ENCODE measurements at regions not wholly inside any gene's neighbourhood (a gene's known extent, or its start where the extent isn't known, plus 50 kb on each side); places are given as distances from the start of the nearest gene placed in this dataset.
A peak's percentile ranks its signal among the peaks of the same experiment; 100 is the strongest.

DNA sequence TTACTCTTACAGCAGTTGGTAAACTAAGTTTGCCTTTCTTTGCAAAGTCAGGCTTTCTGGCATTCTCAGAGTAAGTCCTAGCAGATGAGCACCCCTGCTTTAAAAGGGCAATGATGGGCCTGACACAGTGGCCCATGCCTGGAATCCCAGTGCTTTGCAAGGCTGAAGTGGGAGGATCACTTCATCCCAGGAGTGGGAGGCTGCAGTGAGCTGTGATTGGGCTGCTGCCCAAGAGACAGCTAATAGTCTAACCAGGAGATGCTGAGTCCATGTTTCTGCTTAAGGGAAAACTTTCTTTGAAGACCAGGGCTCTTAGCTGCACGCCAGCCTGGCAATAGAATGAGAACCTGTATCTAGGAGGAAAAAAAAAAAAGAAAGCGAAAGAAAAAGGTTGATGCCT lies 100.2 kb upstream of the MPP7 start:
- BruUV-seq (replicated peaks), result no TSS peak
- no peak overlapping the region for H3K4me3 ChIP-seq (ENCODE audit: low read depth, low read length)
- Mint-ChIP-seq H3K4me1 (ENCODE audit: low read depth, unreplicated experiment) (peaks cover 1% of the 10 kb centered on the region), H3K4me3 (ENCODE audit: unreplicated experiment) (no peak overlapping the region), H3K27me3 (ENCODE audit: insufficient read depth, unreplicated experiment) (no peaks in the 10 kb centered on the region), H3K9me3 (ENCODE audit: unreplicated experiment) (no peaks in the 10 kb centered on the region), H3K27ac (ENCODE audit: unreplicated experiment) (no peak overlapping the region), H3K36me3 (ENCODE audit: insufficient read depth, unreplicated experiment) (no peaks in the 10 kb centered on the region)
- no peaks in the 10 kb centered on the region for H3K36me3 ChIP-seq (ENCODE audit: control insufficient read depth, insufficient read depth, low read length)
- H3K27me3 ChIP-seq (replicated peaks; ENCODE audit: control insufficient read depth, insufficient read depth, low read length), result no peaks in the 10 kb centered on the region
- intact Hi-C loops (cut with micrococcal nuclease; ENCODE audit: unreplicated experiment), result no loop called here
- POLR2A ChIA-PET, result no interaction called here
- no peak for DNase-seq
- CTCF ChIA-PET, result interaction anchor here (1.4 kb wide), 1 partner anchor 9 kb away, joined by 4 read pairs; no protein-coding TSS in a partner anchor
- no peaks in the 10 kb centered on the region for H3K9me3 ChIP-seq
- no peaks in the 10 kb centered on the region for H3K4me1 ChIP-seq
- TF ChIP-seq, protein P1, sequence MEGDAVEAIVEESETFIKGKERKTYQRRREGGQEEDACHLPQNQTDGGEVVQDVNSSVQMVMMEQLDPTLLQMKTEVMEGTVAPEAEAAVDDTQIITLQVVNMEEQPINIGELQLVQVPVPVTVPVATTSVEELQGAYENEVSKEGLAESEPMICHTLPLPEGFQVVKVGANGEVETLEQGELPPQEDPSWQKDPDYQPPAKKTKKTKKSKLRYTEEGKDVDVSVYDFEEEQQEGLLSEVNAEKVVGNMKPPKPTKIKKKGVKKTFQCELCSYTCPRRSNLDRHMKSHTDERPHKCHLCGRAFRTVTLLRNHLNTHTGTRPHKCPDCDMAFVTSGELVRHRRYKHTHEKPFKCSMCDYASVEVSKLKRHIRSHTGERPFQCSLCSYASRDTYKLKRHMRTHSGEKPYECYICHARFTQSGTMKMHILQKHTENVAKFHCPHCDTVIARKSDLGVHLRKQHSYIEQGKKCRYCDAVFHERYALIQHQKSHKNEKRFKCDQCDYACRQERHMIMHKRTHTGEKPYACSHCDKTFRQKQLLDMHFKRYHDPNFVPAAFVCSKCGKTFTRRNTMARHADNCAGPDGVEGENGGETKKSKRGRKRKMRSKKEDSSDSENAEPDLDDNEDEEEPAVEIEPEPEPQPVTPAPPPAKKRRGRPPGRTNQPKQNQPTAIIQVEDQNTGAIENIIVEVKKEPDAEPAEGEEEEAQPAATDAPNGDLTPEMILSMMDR (IDR thresholded peaks at IDR 0.05; ENCODE audit: insufficient read depth in 1 of 2, low read depth in 1 of 2, low read length in 1 of 2, severe bottlenecking in 1 of 2, unreplicated experiment in 1 of 2), result no peak

DNA sequence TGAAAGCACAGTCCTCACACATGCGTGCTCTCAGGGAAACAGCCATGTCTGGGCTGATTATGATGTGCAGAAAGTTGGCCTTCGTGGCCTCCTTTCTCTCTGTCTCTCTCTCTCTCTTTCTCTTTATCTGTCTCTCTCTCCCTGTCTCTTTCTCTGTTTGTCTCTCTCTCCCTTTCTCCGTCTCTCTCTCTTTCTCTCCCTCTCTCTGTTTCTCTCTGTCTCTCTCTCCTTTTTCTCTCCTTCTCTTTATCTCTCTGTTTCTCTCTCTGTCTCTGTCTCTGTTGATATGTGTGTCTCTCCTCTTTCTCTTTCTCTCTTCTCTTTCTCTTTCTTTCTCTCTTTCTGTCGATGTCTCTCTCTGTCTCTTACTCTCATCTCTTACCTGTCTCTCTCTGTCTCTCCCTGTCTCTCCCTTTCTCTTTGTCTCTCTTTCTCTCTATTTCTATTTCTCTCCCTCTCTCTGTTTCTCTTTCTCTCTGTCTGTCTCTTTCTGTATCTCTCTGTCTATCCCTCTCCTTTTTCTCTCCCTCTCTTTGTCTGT lies 105.4 kb upstream of the MPP7 start:
- Mint-ChIP-seq H3K27ac (ENCODE audit: unreplicated experiment) (no peak overlapping the region), H3K27me3 (ENCODE audit: insufficient read depth, unreplicated experiment) (peaks cover 10% of the 10 kb centered on the region), H3K9me3 (ENCODE audit: unreplicated experiment) (no peaks in the 10 kb centered on the region), H3K36me3 (ENCODE audit: insufficient read depth, unreplicated experiment) (no peaks in the 10 kb centered on the region), H3K4me3 (ENCODE audit: unreplicated experiment) (no peak overlapping the region), H3K4me1 (ENCODE audit: low read depth, unreplicated experiment) (peaks cover 17% of the 10 kb centered on the region)
- intact Hi-C loops (cut with micrococcal nuclease; ENCODE audit: unreplicated experiment), result no loop called here
- Histone ChIP-seq H3K27me3 (replicated peaks; ENCODE audit: control insufficient read depth, insufficient read depth, low read length) (no peaks in the 10 kb centered on the region), H3K4me1 (no peaks in the 10 kb centered on the region), H3K36me3 (ENCODE audit: control insufficient read depth, insufficient read depth, low read length) (no peaks in the 10 kb centered on the region), H3K4me3 (ENCODE audit: low read depth, low read length) (no peak overlapping the region), H3K9me3 (no peaks in the 10 kb centered on the region)
- no peak for DNase-seq
- BruUV-seq (replicated peaks), result no TSS peak
- TF ChIP-seq, protein P1 (IDR thresholded peaks at IDR 0.05; ENCODE audit: insufficient read depth in 1 of 2, low read depth in 1 of 2, low read length in 1 of 2, severe bottlenecking in 1 of 2, unreplicated experiment in 1 of 2), result no peak
- ChIA-PET CTCF (no interaction called here), POLR2A (no interaction called here)

DNA sequence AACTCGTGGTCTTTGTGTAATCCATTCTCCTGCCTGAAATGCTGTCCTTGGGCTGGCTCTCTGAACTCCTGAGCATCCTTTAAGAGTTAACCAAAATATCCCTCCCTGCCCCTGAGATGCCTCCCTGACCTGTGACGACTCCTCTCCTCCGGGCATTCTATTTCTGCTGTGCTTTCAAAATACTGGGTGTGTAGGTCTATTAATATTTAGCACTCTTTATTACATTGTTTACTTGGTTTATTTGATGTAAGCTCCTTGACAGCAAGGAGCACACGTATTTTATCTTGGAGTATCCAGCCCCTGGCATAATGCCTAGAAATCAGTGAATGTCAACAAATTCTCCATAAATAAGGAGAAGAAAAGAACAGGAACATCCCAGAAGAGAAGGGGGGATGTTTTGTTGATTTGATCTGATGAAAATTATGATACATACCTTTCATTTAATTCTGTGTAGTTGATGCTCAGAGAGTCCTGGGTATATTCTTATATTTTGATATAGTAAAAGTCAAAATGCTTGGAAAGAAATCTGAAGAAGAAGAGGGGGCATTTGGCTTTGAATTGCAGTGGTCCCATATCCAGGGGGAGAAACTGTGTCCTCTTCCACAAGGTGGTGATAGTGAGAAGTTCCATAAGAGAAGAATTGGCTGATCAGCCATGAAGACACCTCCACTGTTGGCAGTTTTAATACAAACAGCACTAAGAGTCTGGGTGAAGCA lies 107.7 kb upstream of the MPP7 start:
- intact Hi-C loops (cut with micrococcal nuclease; ENCODE audit: unreplicated experiment), result no loop called here
- POLR2A ChIA-PET, result no interaction called here
- Mint-ChIP-seq H3K36me3 (ENCODE audit: insufficient read depth, unreplicated experiment) (no peaks in the 10 kb centered on the region), H3K4me1 (ENCODE audit: low read depth, unreplicated experiment) (peaks cover 17% of the 10 kb centered on the region), H3K27ac (ENCODE audit: unreplicated experiment) (no peak overlapping the region), H3K27me3 (ENCODE audit: insufficient read depth, unreplicated experiment) (peaks cover 10% of the 10 kb centered on the region), H3K4me3 (ENCODE audit: unreplicated experiment) (no peak overlapping the region), H3K9me3 (ENCODE audit: unreplicated experiment) (no peaks in the 10 kb centered on the region)
- Histone ChIP-seq H3K36me3 (ENCODE audit: control insufficient read depth, insufficient read depth, low read length) (no peaks in the 10 kb centered on the region), H3K4me1 (no peaks in the 10 kb centered on the region), H3K9me3 (no peaks in the 10 kb centered on the region), H3K27me3 (replicated peaks; ENCODE audit: control insufficient read depth, insufficient read depth, low read length) (no peaks in the 10 kb centered on the region), H3K4me3 (ENCODE audit: low read depth, low read length) (no peak overlapping the region)
- CTCF ChIA-PET, result no interaction called here
- TF ChIP-seq, protein P1 (IDR thresholded peaks at IDR 0.05; ENCODE audit: insufficient read depth in 1 of 2, low read depth in 1 of 2, low read length in 1 of 2, severe bottlenecking in 1 of 2, unreplicated experiment in 1 of 2), result peak; percentile 49 to 51
- no peak for DNase-seq
- BruUV-seq (replicated peaks), result no TSS peak

All from Caco-2 (cell line).